Activated T-cell treated with anti-CD3 and anti-CD28 coated beads, Interleukin-2, amount 50 U/mL, for 72 hours (primary cell): ENCODE measurements at regions not wholly inside any gene's neighbourhood (a gene's known extent, or its start where the extent isn't known, plus 50 kb on each side); places are given as distances from the start of the nearest gene placed in this dataset.

Source experiments
- ATAC-seq, 2 donors: fragments of 150-1000 bp; cut with Tn5 transposase; replicated peaks in 1 of 2; 2 replicates each; pipeline ENCODE4 v1.10.0; 2021; ENCODE audit warnings: moderate library complexity in 2 of 2, mild to moderate bottlenecking in 1 of 2
- DNase-seq, 2 donors: peaks; one replicate each; pipeline ENCODE4 v3.0.0; 2021 to 2022; ENCODE audit warnings: mixed read lengths in 1 of 2
- H3K27ac Mint-ChIP-seq: one replicate; pipeline ENCODE4 v1.8.0; 2022; ENCODE audit warnings: mild to moderate bottlenecking, moderate library complexity, mixed read lengths
- H3K27me3 Mint-ChIP-seq: one replicate; pipeline ENCODE4 v1.8.0; 2022; ENCODE audit warnings: low read depth, mixed read lengths
- H3K36me3 Mint-ChIP-seq, 2 donors: one replicate each; pipeline ENCODE4 v1.8.0; 2022; ENCODE audit warnings: mixed read lengths in 2 of 2, mild to moderate bottlenecking in 1 of 2; ENCODE audit not compliant: insufficient read depth in 2 of 2
- H3K4me1 Mint-ChIP-seq: one replicate; pipeline ENCODE4 v1.8.0; 2022; ENCODE audit warnings: low read depth, mixed read lengths
- H3K4me3 Mint-ChIP-seq, 2 donors: one replicate each; pipeline ENCODE4 v1.8.0; 2022; ENCODE audit warnings: mild to moderate bottlenecking in 2 of 2, mixed read lengths in 2 of 2, moderate library complexity in 2 of 2
- H3K9me3 Mint-ChIP-seq, 2 donors: one replicate each; pipeline ENCODE4 v1.8.0; 2022; ENCODE audit warnings: mixed read lengths in 2 of 2

GRCh38 chr12:4039931-4040330, 166.7 kb upstream of the PARP11 start:
- Mint-ChIP-seq H3K4me3 (no peak overlapping the region), H3K27ac (no peak overlapping the region), H3K27me3 (no peaks in the 10 kb centered on the region), H3K9me3 (no peaks in the 10 kb centered on the region), H3K36me3 (no peaks in the 10 kb centered on the region), H3K4me1 (no peaks in the 10 kb centered on the region)
- ATAC-seq (peak; percentile 25 to 76), DNase-seq (no peak)

- DNase-seq (no peak), ATAC-seq (no peak)
- Mint-ChIP-seq H3K27ac (no peak overlapping the region), H3K36me3 (no peaks in the 10 kb centered on the region), H3K4me3 (no peak overlapping the region), H3K27me3 (no peaks in the 10 kb centered on the region), H3K4me1 (no peaks in the 10 kb centered on the region), H3K9me3 (no peaks in the 10 kb centered on the region)
Measured at GRCh38 chr12:4037747-4038312, 164.6 kb upstream of the PARP11 start.

GRCh38 chr12:4036671-4037271, 163.6 kb upstream of the PARP11 start:
- H3K27ac Mint-ChIP-seq, result no peak overlapping the region
- ATAC-seq, result no peak
- H3K4me1 Mint-ChIP-seq, result peaks cover 4% of the 10 kb centered on the region
- no peaks in the 10 kb centered on the region for H3K9me3 Mint-ChIP-seq
- H3K27me3 Mint-ChIP-seq, result no peaks in the 10 kb centered on the region
- DNase-seq, result no peak
- no peak overlapping the region for H3K4me3 Mint-ChIP-seq
- H3K36me3 Mint-ChIP-seq, result no peaks in the 10 kb centered on the region

GRCh38 chr12:4034921-4035320, 161.7 kb upstream of the PARP11 start:
- H3K27me3 Mint-ChIP-seq, result no peaks in the 10 kb centered on the region
- H3K9me3 Mint-ChIP-seq, result no peaks in the 10 kb centered on the region
- no peak for DNase-seq
- no peaks in the 10 kb centered on the region for H3K36me3 Mint-ChIP-seq
- ATAC-seq, result no peak
- no peak overlapping the region for H3K4me3 Mint-ChIP-seq
- peaks cover 15% of the 10 kb centered on the region for H3K4me1 Mint-ChIP-seq
- H3K27ac Mint-ChIP-seq, result no peak overlapping the region

GRCh38 chr12:4032924-4033615, 159.9 kb upstream of the PARP11 start:
- H3K4me1 Mint-ChIP-seq, result peaks cover 26% of the 10 kb centered on the region
- DNase-seq (no peak), ATAC-seq (no peak)
- H3K27ac Mint-ChIP-seq, result no peak overlapping the region
- no peaks in the 10 kb centered on the region for H3K27me3 Mint-ChIP-seq
- no peaks in the 10 kb centered on the region for H3K9me3 Mint-ChIP-seq
- no peaks in the 10 kb centered on the region for H3K36me3 Mint-ChIP-seq
- no peak overlapping the region for H3K4me3 Mint-ChIP-seq

- DNase-seq (no peak), ATAC-seq (no peak)
- Mint-ChIP-seq H3K4me1 (peaks cover 38% of the 10 kb centered on the region), H3K4me3 (peak overlapping the region; percentile 40 to 72), H3K9me3 (no peaks in the 10 kb centered on the region), H3K27me3 (no peaks in the 10 kb centered on the region), H3K27ac (no peak overlapping the region), H3K36me3 (no peaks in the 10 kb centered on the region)
Measured at GRCh38 chr12:4031703-4032291, 158.6 kb upstream of the PARP11 start.

- H3K27ac Mint-ChIP-seq, result no peak overlapping the region
- H3K9me3 Mint-ChIP-seq, result no peaks in the 10 kb centered on the region
- H3K27me3 Mint-ChIP-seq, result no peaks in the 10 kb centered on the region
- peaks cover 44% of the 10 kb centered on the region for H3K4me1 Mint-ChIP-seq
- peak overlapping the region; percentile 74 to 78 for H3K4me3 Mint-ChIP-seq
- no peaks in the 10 kb centered on the region for H3K36me3 Mint-ChIP-seq
- peak; percentile 96 for ATAC-seq
- peak; percentile 82 to 84 for DNase-seq
Measured at GRCh38 chr12:4030929-4031702, 157.9 kb upstream of the PARP11 start.

- Mint-ChIP-seq H3K4me1 (peaks cover 53% of the 10 kb centered on the region), H3K36me3 (no peaks in the 10 kb centered on the region), H3K9me3 (no peaks in the 10 kb centered on the region), H3K4me3 (peak overlapping the region; percentile 26 to 33), H3K27ac (no peak overlapping the region), H3K27me3 (no peaks in the 10 kb centered on the region)
- DNase-seq (peak; percentile 48 to 66), ATAC-seq (peak; percentile 45 to 52)
Measured at GRCh38 chr12:4027412-4027811, 154.2 kb upstream of the PARP11 start.

- no peaks in the 10 kb centered on the region for H3K9me3 Mint-ChIP-seq
- no peak for DNase-seq
- no peaks in the 10 kb centered on the region for H3K27me3 Mint-ChIP-seq
- no peaks in the 10 kb centered on the region for H3K36me3 Mint-ChIP-seq
- no peak overlapping the region for H3K27ac Mint-ChIP-seq
- no peak for ATAC-seq
- peaks cover 47% of the 10 kb centered on the region for H3K4me1 Mint-ChIP-seq
- H3K4me3 Mint-ChIP-seq, result no peak overlapping the region
Measured at GRCh38 chr12:4026517-4026916, 153.3 kb upstream of the PARP11 start.

GRCh38 chr12:4026020-4026358, 152.8 kb upstream of the PARP11 start:
- ATAC-seq, result no peak
- no peak for DNase-seq
- Mint-ChIP-seq H3K4me3 (no peak overlapping the region), H3K27ac (no peak overlapping the region), H3K27me3 (no peaks in the 10 kb centered on the region), H3K9me3 (no peaks in the 10 kb centered on the region), H3K36me3 (no peaks in the 10 kb centered on the region), H3K4me1 (peaks cover 47% of the 10 kb centered on the region)

GRCh38 chr12:4025181-4026019, 152.2 kb upstream of the PARP11 start:
- peaks cover 43% of the 10 kb centered on the region for H3K4me1 Mint-ChIP-seq
- no peaks in the 10 kb centered on the region for H3K9me3 Mint-ChIP-seq
- no peak for DNase-seq
- no peak for ATAC-seq
- H3K27me3 Mint-ChIP-seq, result no peaks in the 10 kb centered on the region
- no peak overlapping the region for H3K27ac Mint-ChIP-seq
- no peaks in the 10 kb centered on the region for H3K36me3 Mint-ChIP-seq
- no peak overlapping the region for H3K4me3 Mint-ChIP-seq

GRCh38 chr12:4024701-4025100, 151.5 kb upstream of the PARP11 start:
- DNase-seq, result no peak
- peaks cover 36% of the 10 kb centered on the region for H3K4me1 Mint-ChIP-seq
- H3K27me3 Mint-ChIP-seq, result no peaks in the 10 kb centered on the region
- no peaks in the 10 kb centered on the region for H3K9me3 Mint-ChIP-seq
- no peaks in the 10 kb centered on the region for H3K36me3 Mint-ChIP-seq
- H3K27ac Mint-ChIP-seq, result no peak overlapping the region
- H3K4me3 Mint-ChIP-seq, result no peak overlapping the region
- no peak for ATAC-seq
